Fibroblast of the aortic adventitia (primary cell): ENCODE measurements at regions not wholly inside any gene's neighbourhood (a gene's known extent, or its start where the extent isn't known, plus 50 kb on each side); places are given as distances from the start of the nearest gene placed in this dataset.

Experiments
- DNase-seq: peaks from one replicate; pipeline ENCODE4 v3.0.0-alpha.2; 2010; ENCODE audit warnings: low read depth
- H3K4me3 ChIP-seq: 2 replicates; pipeline ENCODE4 v1.5.1; 2011; ENCODE audit warnings: low read depth, mild to moderate bottlenecking, control low read depth, low read length, moderate library complexity
- CTCF ChIP-seq: IDR thresholded peaks from 2 replicates; pipeline ENCODE4 v1.5.1; 2011; ENCODE audit warnings: mild to moderate bottlenecking, low read length, control low read depth, inconsistent platforms; ENCODE audit not compliant: insufficient read depth

- TF ChIP-seq CTCF = no peak
- H3K4me3 ChIP-seq = no peak overlapping the region
- DNase-seq = no peak
These were observed 656.2 kb upstream of the PTPRD start for GRCh38 chr9:11269036-11269435.

- H3K4me3 ChIP-seq = no peak overlapping the region
- DNase-seq = no peak
- TF ChIP-seq CTCF = no peak
These were observed 662.4 kb upstream of the PTPRD start for GRCh38 chr9:11275158-11275695.

- H3K4me3 ChIP-seq = no peak overlapping the region
- no peak for TF ChIP-seq CTCF
- DNase-seq = no peak
These were observed 700.2 kb upstream of the PTPRD start for GRCh38 chr9:11312966-11313365.

- no peak for TF ChIP-seq CTCF
- no peak for DNase-seq
- no peak overlapping the region for H3K4me3 ChIP-seq
These were observed 706.1 kb upstream of the PTPRD start for GRCh38 chr9:11318946-11319345.

GRCh38 chr9:11319538-11319937 is 706.7 kb upstream of the PTPRD start:
- no peak for TF ChIP-seq CTCF
- no peak for DNase-seq
- H3K4me3 ChIP-seq = no peak overlapping the region

GRCh38 chr9:11320989-11321388 is 708.2 kb upstream of the PTPRD start:
- no peak for DNase-seq
- no peak for TF ChIP-seq CTCF
- H3K4me3 ChIP-seq = no peak overlapping the region

GRCh38 chr9:11323457-11323856 is 710.7 kb upstream of the PTPRD start:
- DNase-seq = no peak
- TF ChIP-seq CTCF = no peak

More at GRCh38 chr9:11323457-11323856, 710.7 kb upstream of the PTPRD start:
- H3K4me3 ChIP-seq = no peak overlapping the region
